Osteoblast (primary cell): ENCODE measurements at regions not wholly inside any gene's neighbourhood (a gene's known extent, or its start where the extent isn't known, plus 50 kb on each side); places are given as distances from the start of the nearest gene placed in this dataset.

Source experiments
- DNase-seq: peaks from one replicate; pipeline ENCODE4 v3.0.0; 2011; ENCODE audit warnings: low spot score, mixed read lengths; ENCODE audit not compliant: insufficient read length; ENCODE audit errors: missing footprints
- H2AFZ ChIP-seq: 2 replicates; pipeline ENCODE4 v1.6.0; 2011; ENCODE audit warnings: mild to moderate bottlenecking, low read length
- H3K27ac ChIP-seq: 2 replicates; pipeline ENCODE4 v1.5.1; 2011; ENCODE audit warnings: mild to moderate bottlenecking, low read depth, low read length, moderate library complexity
- H3K27me3 ChIP-seq: 2 replicates; pipeline ENCODE4 v1.6.0; 2012; ENCODE audit warnings: mild to moderate bottlenecking, control low read depth, inconsistent platforms, low read length, moderate library complexity; ENCODE audit not compliant: insufficient read depth
- H3K36me3 ChIP-seq: 2 replicates; pipeline ENCODE4 v1.5.1; 2011; ENCODE audit warnings: mild to moderate bottlenecking, low read length, control low read depth, moderate library complexity; ENCODE audit not compliant: insufficient read depth
- H3K4me1 ChIP-seq: 2 replicates; pipeline ENCODE4 v1.5.1; 2011; ENCODE audit warnings: mild to moderate bottlenecking, low read length, control low read depth, moderate library complexity; ENCODE audit not compliant: insufficient read depth
- H3K4me2 ChIP-seq: 2 replicates; pipeline ENCODE4 v1.6.0; 2011; ENCODE audit warnings: mild to moderate bottlenecking, low read length; ENCODE audit not compliant: insufficient read depth
- H3K4me3 ChIP-seq: fragments of 200-600 bp; sonication (generic); 3 replicates; pipeline ENCODE4 v1.5.1; 2012; ENCODE audit warnings: mild to moderate bottlenecking, low read length, inconsistent platforms; ENCODE audit not compliant: insufficient read depth
- H3K79me2 ChIP-seq: 2 replicates; pipeline ENCODE4 v1.6.0; 2012; ENCODE audit warnings: mild to moderate bottlenecking, low read length, control low read depth, inconsistent platforms; ENCODE audit not compliant: insufficient read depth
- H3K9me3 ChIP-seq: 2 replicates; pipeline ENCODE4 v1.5.1; 2011; ENCODE audit warnings: low read depth, low read length, control low read depth
- H4K20me1 ChIP-seq: 2 replicates; pipeline ENCODE4 v1.6.0; 2012; ENCODE audit warnings: mild to moderate bottlenecking, low read length, control low read depth; ENCODE audit not compliant: insufficient read depth
- TF ChIP-seq, protein P1 (sequence below): IDR thresholded peaks from 2 replicates; pipeline ENCODE4 v1.5.1; 2011; ENCODE audit warnings: mild to moderate bottlenecking, low read depth, low read length, moderate library complexity; ENCODE audit errors: extremely low read depth

- H3K27me3 ChIP-seq: no peaks in the 10 kb centered on the region
- H3K79me2 ChIP-seq: no peaks in the 10 kb centered on the region
- H3K4me2 ChIP-seq: no peak overlapping the region
- TF ChIP-seq, protein P1, sequence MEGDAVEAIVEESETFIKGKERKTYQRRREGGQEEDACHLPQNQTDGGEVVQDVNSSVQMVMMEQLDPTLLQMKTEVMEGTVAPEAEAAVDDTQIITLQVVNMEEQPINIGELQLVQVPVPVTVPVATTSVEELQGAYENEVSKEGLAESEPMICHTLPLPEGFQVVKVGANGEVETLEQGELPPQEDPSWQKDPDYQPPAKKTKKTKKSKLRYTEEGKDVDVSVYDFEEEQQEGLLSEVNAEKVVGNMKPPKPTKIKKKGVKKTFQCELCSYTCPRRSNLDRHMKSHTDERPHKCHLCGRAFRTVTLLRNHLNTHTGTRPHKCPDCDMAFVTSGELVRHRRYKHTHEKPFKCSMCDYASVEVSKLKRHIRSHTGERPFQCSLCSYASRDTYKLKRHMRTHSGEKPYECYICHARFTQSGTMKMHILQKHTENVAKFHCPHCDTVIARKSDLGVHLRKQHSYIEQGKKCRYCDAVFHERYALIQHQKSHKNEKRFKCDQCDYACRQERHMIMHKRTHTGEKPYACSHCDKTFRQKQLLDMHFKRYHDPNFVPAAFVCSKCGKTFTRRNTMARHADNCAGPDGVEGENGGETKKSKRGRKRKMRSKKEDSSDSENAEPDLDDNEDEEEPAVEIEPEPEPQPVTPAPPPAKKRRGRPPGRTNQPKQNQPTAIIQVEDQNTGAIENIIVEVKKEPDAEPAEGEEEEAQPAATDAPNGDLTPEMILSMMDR: no peak
- no peak overlapping the region for H3K4me3 ChIP-seq
- no peaks in the 10 kb centered on the region for H4K20me1 ChIP-seq
- no peaks in the 10 kb centered on the region for H3K36me3 ChIP-seq
- no peaks in the 10 kb centered on the region for H3K4me1 ChIP-seq
- H3K27ac ChIP-seq: no peak overlapping the region
- no peak overlapping the region for H2AFZ ChIP-seq
- DNase-seq: no peak
- H3K9me3 ChIP-seq: peaks cover 2% of the 10 kb centered on the region
Observed at GRCh38 chr12:97685360-97685759, 222.8 kb downstream of the RMST start.

GRCh38 chr12:97701901-97702300, 239.3 kb downstream of the RMST start:
- H3K9me3 ChIP-seq: peaks cover 2% of the 10 kb centered on the region
- H3K79me2 ChIP-seq: no peaks in the 10 kb centered on the region
- H2AFZ ChIP-seq: no peak overlapping the region
- no peaks in the 10 kb centered on the region for H3K27me3 ChIP-seq
- H3K36me3 ChIP-seq: no peaks in the 10 kb centered on the region
- no peak overlapping the region for H3K27ac ChIP-seq
- H3K4me2 ChIP-seq: no peak overlapping the region
- no peak overlapping the region for H3K4me3 ChIP-seq
- no peaks in the 10 kb centered on the region for H4K20me1 ChIP-seq
- DNase-seq: no peak
- TF ChIP-seq, protein P1: no peak
- no peaks in the 10 kb centered on the region for H3K4me1 ChIP-seq

GRCh38 chr12:97711392-97711791, 248.8 kb downstream of the RMST start:
- no peak overlapping the region for H3K4me3 ChIP-seq
- no peak overlapping the region for H2AFZ ChIP-seq
- no peak for DNase-seq
- H3K27me3 ChIP-seq: no peaks in the 10 kb centered on the region
- peaks cover 2% of the 10 kb centered on the region for H3K9me3 ChIP-seq
- TF ChIP-seq, protein P1: no peak
- no peaks in the 10 kb centered on the region for H3K4me1 ChIP-seq
- H3K36me3 ChIP-seq: no peaks in the 10 kb centered on the region
- no peak overlapping the region for H3K4me2 ChIP-seq
- no peaks in the 10 kb centered on the region for H3K79me2 ChIP-seq
- no peaks in the 10 kb centered on the region for H4K20me1 ChIP-seq
- no peak overlapping the region for H3K27ac ChIP-seq

GRCh38 chr12:97713270-97713669, 250.7 kb downstream of the RMST start:
- no peak overlapping the region for H2AFZ ChIP-seq
- H3K4me2 ChIP-seq: no peak overlapping the region
- no peak overlapping the region for H3K27ac ChIP-seq
- DNase-seq: no peak
- H3K9me3 ChIP-seq: peaks cover 2% of the 10 kb centered on the region
- TF ChIP-seq, protein P1: no peak
- H3K27me3 ChIP-seq: no peaks in the 10 kb centered on the region
- no peaks in the 10 kb centered on the region for H3K4me1 ChIP-seq
- no peak overlapping the region for H3K4me3 ChIP-seq
- no peaks in the 10 kb centered on the region for H4K20me1 ChIP-seq
- no peaks in the 10 kb centered on the region for H3K79me2 ChIP-seq
- no peaks in the 10 kb centered on the region for H3K36me3 ChIP-seq
